Ammon's horn (tissue), 1 donor: ENCODE measurements at regions not wholly inside any gene's neighbourhood (a gene's known extent, or its start where the extent isn't known, plus 50 kb on each side); places are given as distances from the start of the nearest gene placed in this dataset.

Experiments
- DNase-seq: peaks from one replicate; pipeline ENCODE4 v3.0.0-alpha.2; 2016; ENCODE audit warnings: low spot score

DNA sequence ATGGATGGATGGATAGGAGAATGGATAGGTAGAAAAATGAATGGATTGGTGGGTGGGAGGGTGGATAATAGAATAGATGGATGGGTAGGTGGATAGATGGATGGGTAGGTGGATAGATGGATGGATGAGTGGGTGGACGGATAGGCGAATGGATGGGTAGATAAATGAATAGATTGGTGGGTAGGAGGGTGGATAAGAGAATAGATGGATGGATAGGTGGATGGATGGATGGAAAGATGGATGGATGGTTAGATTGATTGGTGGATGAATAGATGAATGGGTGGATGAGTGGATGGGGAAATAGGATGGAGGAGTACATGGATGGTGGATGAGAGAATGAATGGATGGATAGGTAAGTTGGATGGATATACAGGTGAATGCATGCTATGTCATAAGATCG, 110.5 kb downstream of the CEBPB start:
- no peak for DNase-seq

DNA sequence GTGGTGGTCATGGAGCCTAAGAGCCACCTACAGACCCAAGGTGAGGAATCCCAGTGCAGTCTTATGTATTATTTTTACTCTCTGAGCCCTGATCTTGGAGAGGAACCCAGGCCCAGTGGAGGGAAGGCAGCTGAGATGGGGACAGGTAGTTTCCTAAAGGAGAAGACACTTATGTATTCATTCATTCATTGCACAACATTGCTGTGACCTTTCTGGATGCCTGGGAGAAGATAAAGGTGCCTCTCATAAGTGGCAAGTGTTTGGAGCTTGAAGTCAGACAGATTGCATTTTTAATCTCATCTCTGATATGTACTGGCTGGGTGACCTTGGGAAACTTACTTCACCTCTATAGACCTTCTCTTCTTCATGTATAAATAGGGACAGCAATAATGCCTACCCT, 111.1 kb downstream of the CEBPB start:
- DNase-seq: no peak

DNA sequence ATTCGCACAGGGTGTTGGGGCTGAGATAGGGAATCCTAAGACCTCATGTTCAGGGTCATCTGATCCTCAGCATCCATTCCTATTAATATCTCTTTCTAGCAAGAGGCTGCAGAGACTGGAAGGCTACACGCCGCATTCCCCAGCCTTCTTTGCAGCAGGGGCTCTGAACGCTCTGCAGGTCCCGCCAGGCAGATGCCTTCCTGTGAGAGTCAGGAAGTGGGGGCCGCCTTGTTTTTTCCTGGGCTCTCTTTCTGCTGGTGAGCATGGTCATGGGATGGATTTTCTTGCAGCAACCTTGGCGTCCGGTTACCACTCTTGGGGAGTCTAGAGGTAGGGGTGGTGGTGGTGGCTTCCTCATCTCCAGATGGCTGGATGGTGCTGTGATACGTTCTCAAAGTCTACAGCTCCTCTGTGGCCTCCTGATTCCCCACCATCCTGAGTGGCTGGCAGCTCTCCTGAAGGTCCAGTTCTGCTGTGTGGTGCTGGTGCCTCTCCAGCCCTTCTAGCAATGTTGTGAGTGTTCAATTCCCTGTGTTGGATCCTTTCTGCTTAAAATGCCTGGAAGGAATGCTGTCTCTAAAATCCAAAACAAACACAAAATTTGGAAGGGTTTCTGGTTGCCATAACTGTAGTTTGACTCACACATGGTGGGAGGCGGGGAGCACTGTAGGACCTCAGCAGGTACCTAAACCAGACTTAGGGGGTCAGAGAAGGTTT, 111.9 kb downstream of the CEBPB start:
- no peak for DNase-seq

DNA sequence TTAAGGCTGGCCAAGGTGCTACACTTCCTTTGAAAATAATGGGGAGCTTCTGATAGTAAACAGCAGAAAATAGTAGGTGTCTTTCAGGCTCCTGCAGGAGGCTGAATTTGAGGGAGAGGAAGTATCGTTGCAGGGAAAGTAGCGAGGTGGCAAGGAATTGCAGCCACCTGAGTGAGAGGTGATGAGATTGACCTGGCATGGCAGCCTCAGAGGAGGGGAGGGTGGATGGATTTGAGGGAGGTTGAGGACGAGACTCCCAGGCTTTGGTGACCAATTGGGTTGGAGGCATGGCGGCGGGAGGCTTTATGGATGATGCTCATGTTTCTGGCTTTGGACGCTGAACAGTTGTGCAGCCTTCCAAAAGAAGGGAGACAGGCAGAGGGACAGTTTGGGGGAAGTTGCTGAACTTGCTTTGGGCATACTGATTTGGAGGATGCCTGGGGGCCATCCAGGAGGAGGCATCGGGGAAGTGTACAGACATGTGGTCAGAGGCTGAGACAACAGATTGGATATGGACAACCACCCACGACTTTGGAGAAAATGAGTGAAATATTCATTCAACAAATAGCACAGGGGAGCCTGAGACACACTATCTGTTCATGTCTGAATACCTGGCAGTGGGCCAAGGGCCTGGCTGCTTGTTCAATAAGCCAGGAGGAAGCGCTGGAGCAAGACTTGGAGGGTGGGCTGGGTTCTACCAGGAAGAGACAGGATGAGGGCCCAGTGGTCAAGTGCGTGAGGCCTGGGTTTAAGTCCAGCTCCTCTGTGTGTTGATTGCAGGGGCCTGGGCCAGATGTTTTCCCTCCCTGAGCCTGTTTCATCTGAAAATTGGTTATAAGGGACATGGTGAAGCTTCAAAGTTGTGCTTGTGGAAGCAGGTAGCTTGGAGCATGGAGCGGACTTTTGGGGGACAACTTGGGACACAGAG, 113.2 kb downstream of the CEBPB start:
- DNase-seq: peak; percentile 66

GRCh38 chr20:50304501-50304856, 113.8 kb downstream of the CEBPB start:
- DNase-seq: no peak

GRCh38 chr20:50304923-50305635, 114.4 kb downstream of the CEBPB start:
- no peak for DNase-seq

DNA sequence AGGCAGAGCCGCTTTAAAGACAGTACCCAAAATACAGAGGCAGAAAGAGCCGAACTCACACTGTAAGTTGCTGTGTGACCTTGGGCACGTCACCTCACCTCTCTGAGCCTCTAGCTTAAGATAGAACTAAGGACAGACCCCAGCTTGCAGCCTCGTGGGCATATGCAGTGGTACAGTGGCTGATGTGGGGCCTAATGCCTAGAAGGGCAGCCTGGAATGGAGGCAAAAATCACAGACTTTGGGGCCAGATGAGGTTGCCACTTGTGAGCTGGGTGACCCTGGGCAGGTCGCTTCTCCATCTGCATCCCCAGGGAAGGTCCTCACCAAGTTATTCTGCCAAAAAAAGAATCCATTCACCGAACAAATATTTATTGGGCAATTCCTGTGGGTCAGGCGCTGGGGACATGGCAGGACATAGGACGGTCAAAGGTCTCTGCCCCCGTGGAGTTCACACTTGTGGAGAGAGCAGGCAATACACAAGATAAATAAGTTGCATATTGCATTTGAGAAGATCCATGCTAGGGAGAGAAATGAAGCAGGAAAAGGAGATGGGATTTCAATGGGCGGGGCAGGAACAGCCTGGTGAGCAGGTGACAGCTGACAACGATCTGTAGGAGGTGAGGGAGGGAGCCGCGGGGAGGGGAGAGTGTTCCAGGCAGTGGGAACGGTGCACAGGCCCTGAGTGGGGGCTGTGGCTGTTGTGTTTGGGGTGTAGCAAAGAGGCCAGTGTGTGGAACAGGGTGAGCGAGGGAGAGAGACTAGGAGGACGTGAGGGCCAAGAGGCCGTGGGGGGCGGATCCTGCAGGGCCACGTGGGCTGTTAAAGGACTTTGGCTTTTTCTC, 115.2 kb downstream of the CEBPB start:
- peak; percentile 54 for DNase-seq

GRCh38 chr20:50306478-50307423, 116.1 kb downstream of the CEBPB start:
- no peak for DNase-seq

DNA sequence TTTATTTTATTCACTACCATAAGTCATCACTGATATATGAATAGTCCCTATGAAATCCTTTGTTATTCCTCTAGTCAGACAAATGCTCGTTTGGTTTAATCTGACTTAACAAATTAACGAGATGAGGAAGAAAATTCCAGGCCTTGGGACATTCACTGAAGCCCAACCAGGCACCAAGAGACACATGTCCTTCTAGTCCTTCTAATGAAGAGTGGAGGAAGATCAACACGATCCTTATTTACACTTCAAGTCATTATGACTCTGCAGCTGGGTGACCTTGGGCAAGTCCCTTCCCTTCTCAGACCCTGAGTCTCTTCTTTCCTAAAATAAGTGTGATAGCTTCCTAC, 117.5 kb downstream of the CEBPB start:
- DNase-seq: no peak

DNA sequence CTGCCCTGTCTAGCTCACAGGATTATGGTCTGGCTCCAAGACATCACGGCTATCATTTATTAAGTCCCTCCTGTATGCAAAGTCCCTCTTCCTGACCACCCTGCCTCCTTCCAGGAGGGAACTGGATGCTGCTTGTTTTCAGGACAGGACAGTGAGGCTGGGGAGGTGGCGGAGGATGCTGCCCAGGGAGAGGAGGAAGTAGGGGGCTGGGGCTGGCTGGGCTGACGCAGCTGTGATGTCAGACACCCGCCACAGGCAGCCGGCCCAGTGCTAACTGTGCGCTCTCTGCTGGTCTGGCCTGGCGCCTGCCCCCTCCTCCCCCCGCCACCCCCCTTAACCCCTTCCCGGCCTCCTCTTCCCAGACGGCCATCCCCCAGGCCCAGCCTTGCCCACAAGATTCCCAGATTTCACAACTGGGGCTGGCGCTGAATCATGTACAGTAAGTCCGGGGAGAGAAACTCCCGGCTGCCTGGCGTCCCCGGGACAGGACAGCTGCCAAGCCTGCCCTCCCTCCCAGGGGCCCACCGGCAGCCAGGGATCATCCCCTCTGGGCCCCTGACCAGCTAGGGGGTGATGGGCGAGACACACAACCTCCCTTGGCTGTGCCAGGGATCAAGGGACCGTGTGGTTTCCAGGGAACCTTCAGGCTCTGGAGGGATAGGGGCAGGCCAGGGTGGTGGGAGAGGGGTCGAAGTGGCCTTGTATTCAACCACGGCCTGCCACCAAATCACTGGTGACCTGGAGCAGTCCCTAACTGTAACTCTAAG, 118.1 kb downstream of the CEBPB start:
- DNase-seq: peak; percentile 85

DNA sequence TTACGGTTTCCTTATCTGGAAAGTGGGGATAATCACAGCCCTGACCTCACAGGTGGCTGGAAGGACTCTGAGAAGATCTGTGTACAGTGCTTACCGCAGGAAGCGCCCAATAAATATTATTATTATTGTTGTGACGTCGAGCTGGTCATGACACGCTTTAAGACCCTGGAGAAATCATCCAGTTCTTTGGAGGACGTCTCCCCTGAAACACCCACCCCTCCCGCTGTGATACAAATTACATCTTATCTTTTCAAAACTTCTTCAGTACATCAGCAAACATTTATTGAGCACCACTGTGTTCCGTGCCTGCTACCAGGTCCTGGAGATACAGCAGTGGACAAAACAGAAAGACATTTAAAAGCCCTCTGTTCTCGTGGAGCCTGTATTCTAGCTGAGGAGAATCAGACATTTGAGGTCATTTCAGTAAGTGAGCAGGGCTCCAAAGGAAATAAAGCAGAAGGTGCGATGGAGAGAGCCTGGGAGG, 118.7 kb downstream of the CEBPB start:
- DNase-seq: no peak

DNA sequence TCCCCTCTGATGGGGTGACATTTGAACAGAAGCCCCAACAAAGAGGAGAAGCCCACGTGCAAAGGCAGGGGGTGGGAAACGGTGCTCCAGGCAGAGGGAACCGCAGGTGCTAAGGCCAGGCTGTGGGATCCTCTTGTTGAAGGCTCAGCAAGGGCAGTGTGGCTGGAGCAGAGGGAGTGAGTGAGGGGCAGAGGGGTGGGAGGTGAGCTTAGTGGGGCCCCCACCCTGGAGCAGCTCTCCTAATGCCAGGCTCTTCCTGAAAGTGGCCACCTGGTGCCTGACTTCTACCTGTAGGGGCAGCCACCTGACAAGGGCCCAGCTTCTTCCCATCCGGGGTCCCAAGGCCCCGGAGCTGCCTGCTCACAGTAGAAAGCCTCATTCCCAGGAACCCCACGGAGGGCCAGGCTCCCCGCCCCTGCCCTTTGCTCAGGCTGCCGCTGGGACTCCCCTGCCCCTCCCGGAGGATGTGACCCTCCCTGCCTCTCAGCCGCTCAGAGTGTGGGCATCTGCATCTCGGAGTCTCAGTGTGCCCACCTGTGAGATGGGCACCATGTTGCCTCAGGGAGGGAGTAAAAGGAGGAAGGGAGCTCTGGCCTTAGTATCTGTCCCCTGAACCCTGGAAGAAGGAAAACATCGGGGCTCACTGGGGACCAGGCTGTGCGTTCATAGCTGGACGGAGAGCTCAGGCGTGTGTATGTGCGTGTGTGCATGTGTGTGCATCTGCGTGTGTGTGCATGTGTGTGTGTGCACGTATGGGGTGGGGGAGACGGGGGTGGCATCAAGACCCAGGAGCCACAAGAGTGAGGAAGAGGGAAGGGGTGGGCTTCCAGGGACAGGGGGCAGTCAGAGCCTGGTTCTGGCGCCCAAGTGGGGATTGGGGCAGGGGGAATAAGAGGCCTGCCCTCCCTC, 119.4 kb downstream of the CEBPB start:
- no peak for DNase-seq

- DNase-seq: no peak
Observed at GRCh38 chr20:50310673-50311051, 120.0 kb downstream of the CEBPB start.

- DNase-seq: no peak
Observed at GRCh38 chr20:50311308-50312001, 120.8 kb downstream of the CEBPB start.

DNA sequence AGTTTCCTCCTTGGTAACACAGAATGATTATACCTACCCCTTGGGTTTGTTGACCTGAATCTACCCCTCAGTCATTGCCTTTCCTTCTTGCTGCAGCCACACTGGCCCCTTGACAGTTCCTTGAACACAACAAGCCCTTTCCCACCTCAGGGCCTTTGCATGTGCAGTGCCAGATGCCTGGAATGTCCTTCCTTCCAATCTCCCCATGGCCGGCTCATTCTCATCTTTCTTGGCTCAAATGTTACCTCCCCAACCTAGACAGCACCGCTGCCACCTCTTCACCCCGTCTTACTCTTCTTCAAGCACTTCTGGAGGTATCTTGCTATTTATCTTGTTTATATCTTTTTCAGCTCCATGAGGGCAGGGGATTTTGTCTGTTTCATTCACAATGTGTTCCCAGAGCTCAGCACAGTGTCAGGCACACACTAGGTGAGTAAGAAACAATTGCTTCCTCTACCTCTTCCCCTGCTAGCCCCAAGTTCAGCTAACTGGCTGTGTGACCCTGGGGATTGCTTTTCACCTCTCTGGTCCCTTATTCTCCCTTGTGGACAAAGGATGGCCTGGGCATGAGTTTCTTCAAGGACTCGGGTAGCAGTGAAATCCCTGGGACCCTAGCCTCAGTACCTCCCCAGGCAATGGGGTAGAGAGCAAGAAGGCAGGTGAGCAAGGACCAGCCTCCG, 121.5 kb downstream of the CEBPB start:
- no peak for DNase-seq

- no peak for DNase-seq
Observed at GRCh38 chr20:50312682-50313521, 122.3 kb downstream of the CEBPB start.

- DNase-seq: no peak
Observed at GRCh38 chr20:50313522-50313820, 122.8 kb downstream of the CEBPB start.
